GM19463 (cell line): ENCODE measurements at regions not wholly inside any gene's neighbourhood (a gene's known extent, or its start where the extent isn't known, plus 50 kb on each side); places are given as distances from the start of the nearest gene placed in this dataset.

Source experiments
- ATAC-seq: cut with Tn5 transposase; IDR thresholded peaks from one replicate; pipeline ENCODE4 v1.9.1; 2021; ENCODE audit warnings: mild to moderate bottlenecking, moderate library complexity; ENCODE audit not compliant: unreplicated experiment

GRCh38 chr15:70409388-70409787 lies 311.7 kb upstream of the TLE3 start:
- ATAC-seq = no peak

- ATAC-seq = no peak
Measured at GRCh38 chr15:70407955-70408354, 310.2 kb upstream of the TLE3 start.

GRCh38 chr15:70407336-70407670 lies 309.6 kb upstream of the TLE3 start:
- ATAC-seq = no peak

- no peak for ATAC-seq
Measured at GRCh38 chr15:70406617-70407335, 309.1 kb upstream of the TLE3 start.

GRCh38 chr15:70401709-70402108 lies 304.0 kb upstream of the TLE3 start:
- no peak for ATAC-seq

- no peak for ATAC-seq
Measured at GRCh38 chr15:70400766-70401541, 303.2 kb upstream of the TLE3 start.

- no peak for ATAC-seq
Measured at GRCh38 chr15:70399204-70399603, 301.5 kb upstream of the TLE3 start.

- ATAC-seq = no peak
Measured at GRCh38 chr15:70398694-70399093, 301.0 kb upstream of the TLE3 start.

GRCh38 chr15:70396807-70397206 lies 299.1 kb upstream of the TLE3 start:
- ATAC-seq = no peak

- ATAC-seq = no peak
Measured at GRCh38 chr15:70395164-70395563, 297.4 kb upstream of the TLE3 start.

GRCh38 chr15:70390723-70391122 lies 293.0 kb upstream of the TLE3 start:
- no peak for ATAC-seq

GRCh38 chr15:70387993-70388392 lies 290.3 kb upstream of the TLE3 start:
- ATAC-seq = no peak

GRCh38 chr15:70387081-70387480 lies 289.4 kb upstream of the TLE3 start:
- no peak for ATAC-seq

- no peak for ATAC-seq
Measured at GRCh38 chr15:70385711-70386110, 288.0 kb upstream of the TLE3 start.

GRCh38 chr15:70385052-70385451 lies 287.3 kb upstream of the TLE3 start:
- ATAC-seq = no peak

GRCh38 chr15:70383856-70384255 lies 286.1 kb upstream of the TLE3 start:
- no peak for ATAC-seq

GRCh38 chr15:70382762-70383458 lies 285.2 kb upstream of the TLE3 start:
- no peak for ATAC-seq

- no peak for ATAC-seq
Measured at GRCh38 chr15:70382009-70382749, 284.5 kb upstream of the TLE3 start.

- no peak for ATAC-seq
Measured at GRCh38 chr15:70379938-70380883, 282.5 kb upstream of the TLE3 start.

- no peak for ATAC-seq
Measured at GRCh38 chr15:70379134-70379533, 281.4 kb upstream of the TLE3 start.
